AG10803 (cell line): ENCODE measurements at regions not wholly inside any gene's neighbourhood (a gene's known extent, or its start where the extent isn't known, plus 50 kb on each side); places are given as distances from the start of the nearest gene placed in this dataset.

ENCODE experiments used
- DNase-seq: peaks from one replicate; pipeline ENCODE4 v3.0.0; 2010; ENCODE audit warnings: low read depth
- H3K4me3 ChIP-seq: 2 replicates; pipeline ENCODE4 v1.5.1; 2011; ENCODE audit warnings: mild to moderate bottlenecking, low read length, control low read depth
- TF ChIP-seq, protein P1 (sequence below): conservative IDR thresholded peaks from 2 replicates; pipeline ENCODE4 v1.5.1; 2011; ENCODE audit warnings: mild to moderate bottlenecking, low read length, control low read depth, inconsistent platforms

DNA sequence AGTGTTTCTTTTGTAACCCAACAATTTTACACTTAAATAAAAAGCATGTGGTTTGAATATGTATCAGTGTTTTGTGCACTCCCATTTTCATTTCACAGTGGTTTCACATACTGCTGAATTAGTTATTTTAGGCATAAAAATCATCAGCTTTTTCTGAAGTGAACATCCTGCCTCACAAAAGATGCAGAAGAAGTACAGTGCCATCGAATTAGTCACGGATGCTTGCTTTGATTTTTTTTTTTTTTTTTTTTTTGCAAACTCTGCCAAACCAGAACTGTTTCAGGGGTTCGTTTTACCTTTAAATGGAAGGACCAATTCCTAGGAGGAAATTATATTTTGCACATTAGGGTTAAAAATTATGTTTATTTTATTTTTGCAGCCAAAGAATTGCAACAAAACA lies 158.6 kb downstream of the RPS12 start:
- no peak overlapping the region for H3K4me3 ChIP-seq
- DNase-seq = no peak
- TF ChIP-seq, protein P1, sequence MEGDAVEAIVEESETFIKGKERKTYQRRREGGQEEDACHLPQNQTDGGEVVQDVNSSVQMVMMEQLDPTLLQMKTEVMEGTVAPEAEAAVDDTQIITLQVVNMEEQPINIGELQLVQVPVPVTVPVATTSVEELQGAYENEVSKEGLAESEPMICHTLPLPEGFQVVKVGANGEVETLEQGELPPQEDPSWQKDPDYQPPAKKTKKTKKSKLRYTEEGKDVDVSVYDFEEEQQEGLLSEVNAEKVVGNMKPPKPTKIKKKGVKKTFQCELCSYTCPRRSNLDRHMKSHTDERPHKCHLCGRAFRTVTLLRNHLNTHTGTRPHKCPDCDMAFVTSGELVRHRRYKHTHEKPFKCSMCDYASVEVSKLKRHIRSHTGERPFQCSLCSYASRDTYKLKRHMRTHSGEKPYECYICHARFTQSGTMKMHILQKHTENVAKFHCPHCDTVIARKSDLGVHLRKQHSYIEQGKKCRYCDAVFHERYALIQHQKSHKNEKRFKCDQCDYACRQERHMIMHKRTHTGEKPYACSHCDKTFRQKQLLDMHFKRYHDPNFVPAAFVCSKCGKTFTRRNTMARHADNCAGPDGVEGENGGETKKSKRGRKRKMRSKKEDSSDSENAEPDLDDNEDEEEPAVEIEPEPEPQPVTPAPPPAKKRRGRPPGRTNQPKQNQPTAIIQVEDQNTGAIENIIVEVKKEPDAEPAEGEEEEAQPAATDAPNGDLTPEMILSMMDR = no peak

DNA sequence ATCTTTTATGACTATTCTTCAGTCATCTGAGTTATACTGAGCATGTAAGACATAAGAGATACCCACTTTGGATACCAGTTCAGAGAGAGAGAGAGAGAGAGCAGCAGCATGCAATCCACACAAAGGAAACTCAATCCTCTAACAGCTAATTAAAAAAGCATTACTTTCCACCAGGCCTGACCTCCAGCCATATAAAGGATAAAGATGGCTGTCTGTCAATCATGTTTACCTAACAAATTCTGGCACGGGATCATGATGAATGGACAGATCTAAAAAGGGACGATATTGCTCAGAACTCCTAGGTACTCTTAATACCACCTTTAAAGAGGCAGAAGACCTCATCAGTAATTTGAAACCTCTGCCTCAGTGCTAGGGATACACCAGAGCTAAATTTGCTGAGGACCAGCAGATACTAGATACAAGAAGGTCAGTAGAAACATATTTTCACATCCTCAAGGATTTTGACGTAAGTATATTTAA lies 159.2 kb downstream of the RPS12 start:
- TF ChIP-seq, protein P1 = no peak
- DNase-seq = no peak
- no peak overlapping the region for H3K4me3 ChIP-seq

DNA sequence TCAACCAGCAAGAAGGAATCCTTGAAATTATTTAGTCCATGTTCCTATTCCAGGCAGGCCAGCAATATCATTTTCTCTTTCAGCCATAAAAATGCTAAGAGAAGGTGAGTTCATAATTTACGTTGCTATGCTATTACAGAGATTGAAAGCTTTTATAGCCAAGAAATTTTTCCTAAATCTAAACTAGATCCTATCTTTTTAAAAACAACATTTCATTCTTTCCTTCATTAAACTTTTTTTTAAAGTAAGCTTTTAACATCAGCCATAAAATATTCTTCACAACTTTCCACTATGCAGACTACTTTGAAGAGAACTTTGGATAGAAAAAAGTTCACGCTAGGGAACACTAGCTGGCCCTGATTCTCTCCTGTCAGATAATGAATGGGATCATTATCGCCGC lies 159.8 kb downstream of the RPS12 start:
- no peak for DNase-seq
- TF ChIP-seq, protein P1 = no peak

DNA sequence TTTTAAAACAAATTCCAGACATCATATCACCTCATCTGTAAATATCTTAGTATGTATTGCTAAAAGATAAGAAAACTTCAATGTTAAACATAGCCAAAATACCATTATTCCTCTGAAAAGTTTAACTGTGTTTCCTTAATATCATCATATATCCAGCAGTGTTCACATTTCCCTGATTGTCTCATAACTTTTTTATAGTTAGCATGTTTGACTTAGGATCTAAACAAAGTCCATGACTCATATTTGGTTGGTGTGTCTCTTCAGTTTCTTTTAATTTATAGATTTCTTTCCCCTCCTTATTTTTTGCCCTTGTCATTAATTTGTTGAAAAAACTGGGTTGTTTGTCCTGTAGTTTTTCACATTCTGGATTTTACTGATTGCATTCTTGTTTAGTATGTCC lies 163.0 kb downstream of the RPS12 start:
- TF ChIP-seq, protein P1 = no peak
- DNase-seq = no peak
- no peak overlapping the region for H3K4me3 ChIP-seq

More for the DNA sequence above, 159.8 kb downstream of the RPS12 start:
- H3K4me3 ChIP-seq = no peak overlapping the region

DNA sequence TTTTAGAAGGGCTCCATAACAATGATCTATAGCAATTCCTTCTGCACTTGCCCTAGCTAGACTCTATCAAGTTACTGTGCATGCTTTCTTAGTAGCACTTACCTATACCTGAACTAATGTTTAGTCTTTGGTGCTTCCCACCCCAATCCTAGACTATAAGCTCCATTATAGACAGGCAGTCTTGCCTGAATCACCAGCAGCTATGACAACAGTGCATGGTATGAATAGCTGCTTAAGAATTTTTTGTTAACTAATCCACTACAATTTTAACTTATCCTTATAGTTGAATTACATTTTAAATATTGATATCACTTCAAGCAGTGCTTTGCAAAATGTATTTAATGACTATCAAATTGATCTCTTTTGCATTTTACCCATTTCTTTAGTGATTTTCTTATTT lies 164.3 kb downstream of the RPS12 start:
- TF ChIP-seq, protein P1 = no peak
- no peak overlapping the region for H3K4me3 ChIP-seq
- no peak for DNase-seq

DNA sequence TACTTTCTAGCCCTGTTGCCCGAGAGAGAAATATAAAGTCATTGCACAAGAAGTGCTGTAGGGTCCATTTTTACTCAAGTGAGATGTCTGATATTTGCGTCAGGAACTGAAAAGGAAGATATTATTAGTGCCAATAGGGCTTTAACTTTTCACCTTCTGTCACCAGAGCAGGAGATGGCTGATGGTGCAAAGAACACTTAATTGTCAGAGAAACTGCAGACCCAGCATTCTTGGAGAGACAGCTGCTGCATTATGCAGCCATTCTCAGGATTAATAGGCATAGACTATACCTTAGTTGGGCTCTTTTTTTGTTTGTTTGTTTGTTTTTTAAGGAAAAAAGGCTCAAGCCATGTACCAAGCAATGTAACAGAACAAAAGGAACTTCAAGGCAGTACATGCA lies 179.4 kb downstream of the RPS12 start:
- H3K4me3 ChIP-seq = no peak overlapping the region
- TF ChIP-seq, protein P1 = no peak
- no peak for DNase-seq

DNA sequence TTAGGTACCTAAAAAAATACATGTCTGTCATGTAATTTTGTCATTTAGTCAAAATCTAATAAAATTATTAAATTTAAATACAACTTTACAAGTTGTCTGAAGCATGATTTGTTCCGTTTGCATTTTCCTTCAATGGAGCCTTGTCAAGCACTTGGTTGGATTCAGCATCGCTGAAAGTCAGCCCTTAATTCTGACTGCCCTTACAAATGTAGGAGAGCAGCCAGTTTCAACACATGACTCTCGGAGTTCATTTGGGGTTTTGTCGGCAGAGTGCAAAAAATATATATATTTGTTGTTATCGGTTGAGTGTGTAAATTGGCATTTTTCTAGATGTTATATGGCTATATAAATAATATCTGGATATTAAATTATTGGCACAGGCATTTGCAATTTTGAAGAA lies 180.6 kb downstream of the RPS12 start:
- no peak overlapping the region for H3K4me3 ChIP-seq
- TF ChIP-seq, protein P1 = no peak
- DNase-seq = no peak
